ENCODE measurements at regions not wholly inside any gene's neighbourhood (a gene's known extent, or its start where the extent isn't known, plus 50 kb on each side); places are given as distances from the start of the nearest gene placed in this dataset.

DNA sequence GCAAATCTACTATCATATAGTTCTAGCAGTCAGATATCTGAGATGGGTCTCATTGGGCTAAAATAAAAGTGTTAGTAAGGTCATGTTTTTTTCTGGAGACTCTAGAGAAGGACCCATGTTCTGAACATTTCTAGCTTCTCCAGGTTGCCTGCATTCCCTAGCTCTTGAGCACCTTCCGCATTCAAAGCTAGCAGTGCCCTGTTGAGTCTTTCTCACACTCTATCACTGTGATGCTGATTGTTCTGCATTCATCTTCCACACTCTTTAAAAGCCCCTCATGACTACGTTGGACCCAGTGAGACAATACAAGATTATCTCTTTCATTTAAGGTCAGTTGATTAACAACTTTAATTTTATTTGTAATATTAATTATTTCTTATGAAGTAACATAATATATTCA is 433.3 kb upstream of the CHORDC1 start:
- H3K9me3 Mint-ChIP-seq: no peaks in the 10 kb centered on the region
- no peaks in the 10 kb centered on the region for H3K36me3 Mint-ChIP-seq
- no peaks in the 10 kb centered on the region for H3K4me1 Mint-ChIP-seq (ENCODE audit: unreplicated experiment)
- no peak for DNase-seq (ENCODE audit: extremely low spot score, unreplicated experiment)
- TF ChIP-seq, protein P1, sequence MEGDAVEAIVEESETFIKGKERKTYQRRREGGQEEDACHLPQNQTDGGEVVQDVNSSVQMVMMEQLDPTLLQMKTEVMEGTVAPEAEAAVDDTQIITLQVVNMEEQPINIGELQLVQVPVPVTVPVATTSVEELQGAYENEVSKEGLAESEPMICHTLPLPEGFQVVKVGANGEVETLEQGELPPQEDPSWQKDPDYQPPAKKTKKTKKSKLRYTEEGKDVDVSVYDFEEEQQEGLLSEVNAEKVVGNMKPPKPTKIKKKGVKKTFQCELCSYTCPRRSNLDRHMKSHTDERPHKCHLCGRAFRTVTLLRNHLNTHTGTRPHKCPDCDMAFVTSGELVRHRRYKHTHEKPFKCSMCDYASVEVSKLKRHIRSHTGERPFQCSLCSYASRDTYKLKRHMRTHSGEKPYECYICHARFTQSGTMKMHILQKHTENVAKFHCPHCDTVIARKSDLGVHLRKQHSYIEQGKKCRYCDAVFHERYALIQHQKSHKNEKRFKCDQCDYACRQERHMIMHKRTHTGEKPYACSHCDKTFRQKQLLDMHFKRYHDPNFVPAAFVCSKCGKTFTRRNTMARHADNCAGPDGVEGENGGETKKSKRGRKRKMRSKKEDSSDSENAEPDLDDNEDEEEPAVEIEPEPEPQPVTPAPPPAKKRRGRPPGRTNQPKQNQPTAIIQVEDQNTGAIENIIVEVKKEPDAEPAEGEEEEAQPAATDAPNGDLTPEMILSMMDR (conservative IDR thresholded peaks at IDR 0.05): no peak
- H3K4me3 Mint-ChIP-seq: no peak overlapping the region
- no peaks in the 10 kb centered on the region for H3K27me3 Mint-ChIP-seq
- H3K27ac Mint-ChIP-seq: no peak overlapping the region

DNA sequence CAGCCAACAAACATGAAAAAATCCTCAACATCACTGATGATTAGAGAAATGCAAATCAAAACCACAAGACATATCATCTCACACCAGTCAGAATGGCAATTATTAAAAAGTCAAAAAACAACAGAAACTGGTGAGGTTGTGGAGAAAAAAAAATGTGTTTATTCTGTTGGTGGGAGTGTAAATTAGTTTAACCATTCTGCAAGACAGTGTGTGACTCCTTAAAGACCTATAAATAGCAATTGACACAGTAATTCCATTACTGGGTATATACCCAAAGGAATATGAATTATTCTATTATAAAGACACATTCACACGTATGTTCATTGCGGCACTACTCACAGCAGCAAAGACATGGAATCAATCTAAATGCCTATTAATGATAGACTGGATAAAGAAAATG is 427.3 kb upstream of the CHORDC1 start:
- no peak for DNase-seq (ENCODE audit: extremely low spot score, unreplicated experiment)
- H3K36me3 Mint-ChIP-seq: no peaks in the 10 kb centered on the region
- H3K9me3 Mint-ChIP-seq: no peaks in the 10 kb centered on the region
- no peak overlapping the region for H3K4me3 Mint-ChIP-seq
- peaks cover 3% of the 10 kb centered on the region for H3K27me3 Mint-ChIP-seq
- TF ChIP-seq, protein P1 (conservative IDR thresholded peaks at IDR 0.05): no peak
- H3K4me1 Mint-ChIP-seq (ENCODE audit: unreplicated experiment): no peaks in the 10 kb centered on the region
- no peak overlapping the region for H3K27ac Mint-ChIP-seq

DNA sequence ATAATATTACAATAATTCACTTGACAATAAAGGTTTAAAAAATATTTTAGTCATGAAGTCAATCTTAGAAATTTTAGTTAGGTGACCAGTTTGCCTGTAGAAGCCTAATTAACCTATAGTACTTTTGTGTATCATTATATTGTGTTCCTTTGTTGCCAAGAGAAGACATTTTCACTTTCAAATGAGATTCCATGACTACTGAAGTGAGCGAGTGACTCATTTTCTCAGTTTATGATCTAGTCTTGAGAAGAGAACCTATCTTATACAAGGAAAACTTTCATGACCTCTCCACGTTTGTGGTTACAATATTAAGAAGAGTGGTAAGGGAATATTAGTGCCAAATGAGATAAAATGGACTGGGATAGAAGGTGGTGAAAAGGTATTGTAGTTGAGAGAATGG is 423.9 kb upstream of the CHORDC1 start:
- DNase-seq (ENCODE audit: extremely low spot score, unreplicated experiment): no peak

DNA sequence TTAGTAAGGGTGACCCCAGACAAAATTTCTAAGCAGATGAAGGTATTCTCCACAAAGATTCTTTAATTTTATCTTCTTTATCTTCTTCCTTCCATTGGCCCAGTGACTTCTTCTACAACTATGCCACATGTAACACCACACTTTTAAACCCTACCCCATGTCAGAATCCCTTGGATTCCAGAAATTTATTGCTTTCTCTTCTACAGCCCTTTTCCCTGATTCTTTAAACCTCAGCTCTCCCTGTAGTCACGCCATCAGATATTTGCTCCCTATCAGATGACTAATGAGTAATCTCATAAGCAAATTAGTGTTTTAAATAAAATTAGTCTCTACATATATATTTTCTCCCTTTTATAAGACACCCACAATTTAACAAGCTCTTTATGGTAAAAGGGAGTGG is 423.4 kb upstream of the CHORDC1 start:
- no peaks in the 10 kb centered on the region for H3K9me3 Mint-ChIP-seq
- TF ChIP-seq, protein P1 (conservative IDR thresholded peaks at IDR 0.05): no peak
- DNase-seq (ENCODE audit: extremely low spot score, unreplicated experiment): no peak
- no peak overlapping the region for H3K27ac Mint-ChIP-seq
- H3K4me3 Mint-ChIP-seq: no peak overlapping the region
- H3K36me3 Mint-ChIP-seq: no peaks in the 10 kb centered on the region
- H3K4me1 Mint-ChIP-seq (ENCODE audit: unreplicated experiment): no peaks in the 10 kb centered on the region
- peaks cover 3% of the 10 kb centered on the region for H3K27me3 Mint-ChIP-seq

More for the DNA sequence above, 423.9 kb upstream of the CHORDC1 start:
- no peaks in the 10 kb centered on the region for H3K9me3 Mint-ChIP-seq
- H3K36me3 Mint-ChIP-seq: no peaks in the 10 kb centered on the region
- no peaks in the 10 kb centered on the region for H3K4me1 Mint-ChIP-seq (ENCODE audit: unreplicated experiment)
- H3K27ac Mint-ChIP-seq: no peak overlapping the region
- H3K27me3 Mint-ChIP-seq: peaks cover 3% of the 10 kb centered on the region
- TF ChIP-seq, protein P1 (conservative IDR thresholded peaks at IDR 0.05): no peak
- H3K4me3 Mint-ChIP-seq: no peak overlapping the region

DNA sequence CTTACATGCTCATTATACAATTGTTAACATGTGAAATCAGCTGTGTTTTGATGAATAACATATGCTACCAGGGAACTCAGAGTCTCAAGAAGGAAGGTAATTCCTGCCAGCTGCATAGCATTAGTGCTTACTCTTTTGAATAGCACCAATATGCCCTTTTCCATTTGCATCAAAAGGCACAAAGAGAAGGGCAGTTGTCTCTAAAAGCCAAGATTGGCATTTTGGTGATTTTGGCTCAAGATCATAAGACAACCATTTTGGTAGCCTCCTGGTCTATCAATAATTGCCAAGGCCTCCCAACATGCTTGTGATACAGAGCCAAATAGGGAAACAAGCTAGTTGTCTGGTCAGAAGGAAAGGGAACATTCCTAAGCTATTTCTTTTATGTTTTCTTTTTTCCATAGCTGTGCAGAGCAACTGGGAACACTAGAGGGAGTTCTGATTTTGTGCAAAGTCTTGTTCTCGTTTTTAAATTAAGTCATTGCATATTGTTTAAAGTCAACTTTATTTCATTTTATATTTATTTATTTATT is 416.7 kb upstream of the CHORDC1 start:
- Mint-ChIP-seq H3K9me3 (no peaks in the 10 kb centered on the region), H3K27me3 (no peaks in the 10 kb centered on the region), H3K36me3 (no peaks in the 10 kb centered on the region), H3K4me3 (no peak overlapping the region), H3K4me1 (ENCODE audit: unreplicated experiment) (peaks cover 7% of the 10 kb centered on the region), H3K27ac (peak overlapping the region; percentile 1)
- TF ChIP-seq, protein P1 (conservative IDR thresholded peaks at IDR 0.05): peak; percentile 68
- no peak for DNase-seq (ENCODE audit: extremely low spot score, unreplicated experiment)

DNA sequence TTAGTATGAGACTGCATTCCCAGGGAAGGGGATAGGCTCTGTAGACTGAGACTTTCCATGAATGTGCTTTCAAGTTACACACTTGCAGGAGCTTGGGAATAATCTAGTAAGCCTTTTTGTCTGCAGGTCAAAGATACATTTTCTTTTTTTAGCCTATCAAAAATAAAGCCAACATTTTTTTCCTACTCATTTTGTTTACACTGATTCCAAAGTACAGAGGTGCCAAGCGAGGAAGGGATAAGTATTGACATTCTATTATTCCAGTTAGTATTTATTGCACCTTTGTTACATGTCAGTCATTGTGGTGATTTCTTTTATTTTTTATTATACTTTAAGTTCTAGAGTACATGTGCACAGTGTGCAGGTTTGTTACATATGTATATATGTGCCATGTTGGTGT is 413.0 kb upstream of the CHORDC1 start:
- Mint-ChIP-seq H3K4me1 (ENCODE audit: unreplicated experiment) (peaks cover 7% of the 10 kb centered on the region), H3K27ac (no peak overlapping the region), H3K9me3 (no peaks in the 10 kb centered on the region), H3K4me3 (no peak overlapping the region), H3K27me3 (no peaks in the 10 kb centered on the region), H3K36me3 (no peaks in the 10 kb centered on the region)
- DNase-seq (ENCODE audit: extremely low spot score, unreplicated experiment): no peak
- TF ChIP-seq, protein P1 (conservative IDR thresholded peaks at IDR 0.05): no peak

All from type B pancreatic cell (in vitro differentiated cells).